MG63 (cell line): ENCODE measurements at regions not wholly inside any gene's neighbourhood (a gene's known extent, or its start where the extent isn't known, plus 50 kb on each side); places are given as distances from the start of the nearest gene placed in this dataset.
"Not testable (repeated sequence)": the region's sequence is repeated elsewhere in the genome, so short reads cannot be mapped to it uniquely, and the experiment has no call there.

Experiments
- DNase-seq: peaks from one replicate; pipeline ENCODE4 v3.0.0-alpha.2; 2020
- H3K27me3 ChIP-seq: fragments of 250-450 bp; sonication (Bioruptor Pico); 2 replicates; pipeline ENCODE4 v1.5.1; 2020; ENCODE audit warnings: mild to moderate bottlenecking, moderate library complexity
- H3K36me3 ChIP-seq: fragments of 250-450 bp; sonication (Bioruptor Pico); 2 replicates; pipeline ENCODE4 v1.5.1; 2020; ENCODE audit warnings: mild to moderate bottlenecking, moderate library complexity
- H3K4me3 ChIP-seq: fragments of 250-450 bp; sonication (Bioruptor Pico); 2 replicates; pipeline ENCODE4 v1.5.1; 2020; ENCODE audit warnings: mild to moderate bottlenecking, moderate library complexity
- H3K9me3 ChIP-seq: fragments of 250-450 bp; sonication (Bioruptor Pico); 2 replicates; pipeline ENCODE4 v1.5.1; 2020; ENCODE audit warnings: mild to moderate bottlenecking, moderate library complexity

GRCh38 chr3:193140381-193140780 lies 100.6 kb upstream of the PLAAT1 start:
- no peaks in the 10 kb centered on the region for H3K36me3 ChIP-seq
- no peak overlapping the region for H3K4me3 ChIP-seq
- no peak for DNase-seq
- no peaks in the 10 kb centered on the region for H3K27me3 ChIP-seq
- H3K9me3 ChIP-seq, result 0 out of 2 replicates have a peak, but pooled peaks cover 3% of the 10 kb centered on the region

- H3K27me3 ChIP-seq, result no peaks in the 10 kb centered on the region
- no peaks in the 10 kb centered on the region for H3K36me3 ChIP-seq
- no peak overlapping the region for H3K4me3 ChIP-seq
- no peaks in the 10 kb centered on the region for H3K9me3 ChIP-seq
- DNase-seq, result peak; percentile 11
Measured at GRCh38 chr3:193145248-193145647, 95.8 kb upstream of the PLAAT1 start.

GRCh38 chr3:193148688-193149473 lies 92.1 kb upstream of the PLAAT1 start:
- Histone ChIP-seq H3K9me3 (no peaks in the 10 kb centered on the region), H3K36me3 (no peaks in the 10 kb centered on the region), H3K4me3 (no peak overlapping the region), H3K27me3 (no peaks in the 10 kb centered on the region)
- DNase-seq, result peak; percentile 33

GRCh38 chr3:193149998-193150397 lies 91.0 kb upstream of the PLAAT1 start:
- no peaks in the 10 kb centered on the region for H3K36me3 ChIP-seq
- no peaks in the 10 kb centered on the region for H3K27me3 ChIP-seq
- H3K4me3 ChIP-seq, result no peak overlapping the region
- no peaks in the 10 kb centered on the region for H3K9me3 ChIP-seq
- DNase-seq, result no peak

GRCh38 chr3:193155044-193155781 lies 85.8 kb upstream of the PLAAT1 start:
- not testable (repeated sequence) for H3K4me3 ChIP-seq, H3K27me3 ChIP-seq, H3K9me3 ChIP-seq, DNase-seq, H3K36me3 ChIP-seq

GRCh38 chr3:193157051-193157450 lies 84.0 kb upstream of the PLAAT1 start:
- Histone ChIP-seq H3K27me3 (no peaks in the 10 kb centered on the region), H3K36me3 (no peaks in the 10 kb centered on the region), H3K4me3 (no peak overlapping the region), H3K9me3 (no peaks in the 10 kb centered on the region)
- DNase-seq, result no peak

GRCh38 chr3:193165431-193166120 lies 75.4 kb upstream of the PLAAT1 start:
- Histone ChIP-seq H3K36me3 (no peaks in the 10 kb centered on the region), H3K9me3 (no peaks in the 10 kb centered on the region), H3K27me3 (no peaks in the 10 kb centered on the region; the same call in 1 of the 2 replicates), H3K4me3 (no peak overlapping the region)
- no peak for DNase-seq

- no peaks in the 10 kb centered on the region for H3K36me3 ChIP-seq
- no peaks in the 10 kb centered on the region for H3K9me3 ChIP-seq
- H3K27me3 ChIP-seq, result no peaks in the 10 kb centered on the region; the same call in 1 of the 2 replicates
- no peak overlapping the region for H3K4me3 ChIP-seq
- DNase-seq, result no peak
Measured at GRCh38 chr3:193168931-193169330, 72.1 kb upstream of the PLAAT1 start.

- DNase-seq, result peak; percentile 28
Measured at GRCh38 chr3:193174140-193174539, 66.9 kb upstream of the PLAAT1 start.

GRCh38 chr3:193179332-193180012 lies 61.5 kb upstream of the PLAAT1 start:
- H3K36me3 ChIP-seq, H3K4me3 ChIP-seq, DNase-seq, H3K27me3 ChIP-seq, H3K9me3 ChIP-seq: not testable (repeated sequence)

More at GRCh38 chr3:193174140-193174539, 66.9 kb upstream of the PLAAT1 start:
- Histone ChIP-seq H3K36me3 (no peaks in the 10 kb centered on the region), H3K4me3 (no peak overlapping the region), H3K27me3 (no peaks in the 10 kb centered on the region), H3K9me3 (no peaks in the 10 kb centered on the region)

GRCh38 chr3:193187070-193187722 lies 53.8 kb upstream of the PLAAT1 start:
- H3K4me3 ChIP-seq, result no peak overlapping the region
- no peak for DNase-seq
- no peaks in the 10 kb centered on the region for H3K36me3 ChIP-seq
- no peaks in the 10 kb centered on the region for H3K27me3 ChIP-seq
- no peaks in the 10 kb centered on the region for H3K9me3 ChIP-seq

- no peaks in the 10 kb centered on the region for H3K9me3 ChIP-seq
- H3K4me3 ChIP-seq, result no peak overlapping the region
- no peaks in the 10 kb centered on the region for H3K36me3 ChIP-seq
- DNase-seq, result peak; percentile 23
- no peaks in the 10 kb centered on the region for H3K27me3 ChIP-seq
Measured at GRCh38 chr3:193190146-193190786, 50.8 kb upstream of the PLAAT1 start.
